ENCODE measurements at regions not wholly inside any gene's neighbourhood (a gene's known extent, or its start where the extent isn't known, plus 50 kb on each side); places are given as distances from the start of the nearest gene placed in this dataset.
A peak's percentile ranks its signal among the peaks of the same experiment; 100 is the strongest.

GRCh38 chr2:217091531-217091930 is 231.7 kb upstream of the TNP1 start:
- ATAC-seq (ENCODE audit: insufficient read depth, low FRiP score), result no peak
- Histone ChIP-seq H3K9ac (ENCODE audit: insufficient read depth in 1 of 2, low read length in 2 of 2) (no peak overlapping the region), H3K27me3 (ENCODE audit: control insufficient read depth in 3 of 3, insufficient read depth in 3 of 3, low read length in 2 of 3) (no peaks in the 10 kb centered on the region), H3K27ac (ENCODE audit: low read depth in 1 of 2, low read length in 1 of 2) (no peak overlapping the region), H3K9me3 (ENCODE audit: control insufficient read depth in 4 of 4, insufficient read depth in 3 of 4, low read length in 3 of 4) (peaks cover 0 to 3% (median 0%) of the 10 kb centered on the region in 4 donors), H3K4me1 (ENCODE audit: control insufficient read depth in 5 of 5, insufficient read depth in 5 of 5, low read length in 5 of 5) (peaks cover 0 to 2% (median 0%) of the 10 kb centered on the region in 5 donors), H3K4me3 (no peak overlapping the region), H3K36me3 (ENCODE audit: control insufficient read depth in 4 of 4, insufficient read depth in 4 of 4, low read length in 4 of 4) (no peaks in the 10 kb centered on the region)
- TF ChIP-seq CTCF (IDR thresholded peaks at IDR 0.05; ENCODE audit: control extremely low read depth, extremely low read depth), result no peak
- no peak for DNase-seq
- 59 to 83% methylated on average over 3 of the region's 3 CpGs for WGBS, 2 donors

- DNase-seq (no peak), ATAC-seq (ENCODE audit: insufficient read depth, low FRiP score) (no peak)
- Histone ChIP-seq H3K9ac (ENCODE audit: insufficient read depth in 1 of 2, low read length in 2 of 2) (no peak overlapping the region), H3K4me3 (no peak overlapping the region), H3K4me1 (ENCODE audit: control insufficient read depth in 5 of 5, insufficient read depth in 5 of 5, low read length in 5 of 5) (peaks cover 0 to 2% (median 0%) of the 10 kb centered on the region in 5 donors), H3K9me3 (ENCODE audit: control insufficient read depth in 4 of 4, insufficient read depth in 3 of 4, low read length in 3 of 4) (peaks cover 0 to 3% (median 0%) of the 10 kb centered on the region in 4 donors), H3K27me3 (ENCODE audit: control insufficient read depth in 3 of 3, insufficient read depth in 3 of 3, low read length in 2 of 3) (no peaks in the 10 kb centered on the region), H3K27ac (ENCODE audit: low read depth in 1 of 2, low read length in 1 of 2) (no peak overlapping the region), H3K36me3 (ENCODE audit: control insufficient read depth in 4 of 4, insufficient read depth in 4 of 4, low read length in 4 of 4) (no peaks in the 10 kb centered on the region)
- no peak for TF ChIP-seq CTCF (IDR thresholded peaks at IDR 0.05; ENCODE audit: control extremely low read depth, extremely low read depth)
- WGBS, 2 donors, result 91 to 96% methylated on average over 3 of the region's 3 CpGs
These were observed 231.0 kb upstream of the TNP1 start for GRCh38 chr2:217090884-217091283.

- H3K27ac ChIP-seq (ENCODE audit: low read depth in 1 of 2, low read length in 1 of 2), result no peak overlapping the region
- DNase-seq, result peak in 2 of 3 donors; percentile 26
- no peak for ATAC-seq (ENCODE audit: insufficient read depth, low FRiP score)
- peaks cover 0 to 3% (median 0%) of the 10 kb centered on the region in 4 donors for H3K9me3 ChIP-seq (ENCODE audit: control insufficient read depth in 4 of 4, insufficient read depth in 3 of 4, low read length in 3 of 4)
- peaks cover 0 to 2% (median 0%) of the 10 kb centered on the region in 5 donors for H3K4me1 ChIP-seq (ENCODE audit: control insufficient read depth in 5 of 5, insufficient read depth in 5 of 5, low read length in 5 of 5)
- H3K4me3 ChIP-seq, result no peak overlapping the region
- no peak for TF ChIP-seq CTCF (IDR thresholded peaks at IDR 0.05; ENCODE audit: control extremely low read depth, extremely low read depth)
- H3K27me3 ChIP-seq (ENCODE audit: control insufficient read depth in 3 of 3, insufficient read depth in 3 of 3, low read length in 2 of 3), result no peaks in the 10 kb centered on the region
- WGBS, 2 donors, result 10 to 28% methylated on average over 5 of the region's 5 CpGs
- no peak overlapping the region for H3K9ac ChIP-seq (ENCODE audit: insufficient read depth in 1 of 2, low read length in 2 of 2)
- no peaks in the 10 kb centered on the region for H3K36me3 ChIP-seq (ENCODE audit: control insufficient read depth in 4 of 4, insufficient read depth in 4 of 4, low read length in 4 of 4)
These were observed 230.2 kb upstream of the TNP1 start for GRCh38 chr2:217090024-217090473.

GRCh38 chr2:217086718-217087117 is 226.9 kb upstream of the TNP1 start:
- H3K4me3 ChIP-seq, result no peak overlapping the region
- H3K4me1 ChIP-seq (ENCODE audit: control insufficient read depth in 5 of 5, insufficient read depth in 5 of 5, low read length in 5 of 5), result peaks cover 0 to 2% (median 0%) of the 10 kb centered on the region in 5 donors
- no peak overlapping the region for H3K27ac ChIP-seq (ENCODE audit: low read depth in 1 of 2, low read length in 1 of 2)
- no peak for TF ChIP-seq CTCF (IDR thresholded peaks at IDR 0.05; ENCODE audit: control extremely low read depth, extremely low read depth)
- no peaks in the 10 kb centered on the region for H3K9me3 ChIP-seq (ENCODE audit: control insufficient read depth in 4 of 4, insufficient read depth in 3 of 4, low read length in 3 of 4)
- no peak overlapping the region for H3K9ac ChIP-seq (ENCODE audit: insufficient read depth in 1 of 2, low read length in 2 of 2)
- no peak for DNase-seq
- 86 to 87% methylated on average over 2 of the region's 2 CpGs for WGBS, 2 donors
- ATAC-seq (ENCODE audit: insufficient read depth, low FRiP score), result no peak
- no peaks in the 10 kb centered on the region for H3K27me3 ChIP-seq (ENCODE audit: control insufficient read depth in 3 of 3, insufficient read depth in 3 of 3, low read length in 2 of 3)
- H3K36me3 ChIP-seq (ENCODE audit: control insufficient read depth in 4 of 4, insufficient read depth in 4 of 4, low read length in 4 of 4), result no peaks in the 10 kb centered on the region
